Stimulated activated CD4-positive, alpha-beta T cell treated with anti-CD3 and anti-CD28 coated beads, Interleukin-1b, Interleukin-23, amount 100 ng/mL, for 4 hours (primary cell): ENCODE measurements at regions not wholly inside any gene's neighbourhood (a gene's known extent, or its start where the extent isn't known, plus 50 kb on each side); places are given as distances from the start of the nearest gene placed in this dataset.
"Not testable (repeated sequence)": the region's sequence is repeated elsewhere in the genome, so short reads cannot be mapped to it uniquely, and the experiment has no call there.

Source experiments
- DNase-seq, 2 donors: peaks; one replicate each; pipeline ENCODE4 v3.0.0-alpha.2; 2020; ENCODE audit warnings: low read depth in 2 of 2

DNA sequence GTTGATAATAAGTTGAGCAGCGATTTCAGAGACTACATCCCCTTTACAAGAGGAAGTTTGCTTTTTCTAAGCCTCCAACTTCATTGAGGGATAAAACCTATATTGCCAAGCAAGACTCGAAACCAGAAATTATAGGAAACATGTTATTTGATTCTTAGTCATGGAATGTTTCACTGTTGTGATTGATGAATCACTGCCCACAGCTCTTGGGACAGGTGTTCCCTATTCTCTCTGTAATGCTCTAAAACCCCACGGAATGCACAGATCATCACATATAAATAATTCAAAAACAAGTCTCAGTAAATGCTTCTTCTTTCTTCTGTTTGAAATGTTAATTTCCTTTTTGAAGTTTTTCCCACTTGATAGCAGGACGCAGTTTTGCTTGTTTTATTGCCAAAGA is 809.5 kb upstream of the GOT2 start:
- no peak for DNase-seq

- DNase-seq, result no peak
Measured at GRCh38 chr16:59540621-59541020, 806.5 kb upstream of the GOT2 start.

- DNase-seq, result no peak
Measured at GRCh38 chr16:59535298-59535697, 801.2 kb upstream of the GOT2 start.

- no peak for DNase-seq
Measured at GRCh38 chr16:59527206-59527997, 793.3 kb upstream of the GOT2 start.

GRCh38 chr16:59522826-59523225 is 788.7 kb upstream of the GOT2 start:
- no peak for DNase-seq

DNA sequence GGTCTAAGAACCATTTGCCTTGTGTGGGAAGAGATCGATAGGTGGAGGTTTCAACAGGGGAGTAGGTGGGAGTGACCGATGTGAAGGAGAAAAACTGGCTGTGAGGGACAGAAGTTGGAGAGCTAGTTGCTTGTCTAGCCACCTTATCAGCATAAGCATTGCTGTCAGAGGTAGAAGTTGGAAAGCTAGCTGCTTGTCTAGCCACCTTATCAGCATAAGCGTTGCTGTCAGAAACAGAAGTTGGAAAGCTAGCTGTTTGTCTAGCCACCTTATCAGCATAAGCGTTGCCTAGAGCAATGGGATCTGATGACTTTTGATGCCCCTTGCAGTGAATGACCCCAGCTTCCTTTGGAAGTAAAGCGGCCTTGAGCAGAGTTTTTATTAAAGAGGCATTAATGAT is 784.6 kb upstream of the GOT2 start:
- not testable (repeated sequence) for DNase-seq

GRCh38 chr16:59514651-59515050 is 780.5 kb upstream of the GOT2 start:
- DNase-seq, result no peak

- no peak for DNase-seq
Measured at GRCh38 chr16:59510008-59510424, 775.9 kb upstream of the GOT2 start.

DNA sequence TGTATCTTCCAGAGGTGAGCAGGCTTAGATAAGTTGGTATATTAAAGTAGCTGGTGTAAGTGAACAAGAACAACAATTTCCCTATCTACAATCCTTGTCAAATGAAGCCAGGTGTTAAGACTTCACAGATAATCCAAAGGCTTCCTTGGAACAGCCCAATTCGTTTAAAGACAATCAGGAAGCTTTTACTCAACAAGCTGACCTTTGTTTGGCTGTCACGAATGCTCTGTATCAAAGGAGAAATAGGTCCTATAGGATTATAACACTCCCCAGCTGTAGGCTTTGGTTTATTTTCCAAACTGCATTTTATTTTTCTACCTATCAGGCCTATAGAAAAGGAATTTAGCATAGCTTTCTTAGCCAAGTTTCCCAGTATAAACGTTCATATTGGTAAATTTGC is 766.5 kb upstream of the GOT2 start:
- no peak for DNase-seq

DNA sequence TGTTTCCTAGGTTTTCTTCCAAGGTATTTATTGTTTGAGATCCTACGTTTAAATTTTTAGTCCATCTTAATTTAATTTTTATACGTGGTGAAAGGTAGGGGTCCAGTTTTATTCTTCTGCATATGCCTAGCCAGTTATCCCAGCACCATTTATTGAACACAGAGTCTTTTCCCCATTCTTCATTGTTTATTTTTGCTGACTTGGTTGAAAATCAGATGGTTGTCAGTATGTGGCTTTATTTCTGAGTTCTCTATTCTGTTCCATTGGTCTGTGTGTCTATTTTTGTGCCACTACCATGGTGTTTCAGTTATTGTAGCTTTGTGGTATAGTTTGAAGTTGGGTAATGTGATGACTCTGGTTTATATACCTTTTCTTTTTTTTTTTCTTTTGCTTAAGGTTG is 753.0 kb upstream of the GOT2 start:
- DNase-seq, result no peak

DNA sequence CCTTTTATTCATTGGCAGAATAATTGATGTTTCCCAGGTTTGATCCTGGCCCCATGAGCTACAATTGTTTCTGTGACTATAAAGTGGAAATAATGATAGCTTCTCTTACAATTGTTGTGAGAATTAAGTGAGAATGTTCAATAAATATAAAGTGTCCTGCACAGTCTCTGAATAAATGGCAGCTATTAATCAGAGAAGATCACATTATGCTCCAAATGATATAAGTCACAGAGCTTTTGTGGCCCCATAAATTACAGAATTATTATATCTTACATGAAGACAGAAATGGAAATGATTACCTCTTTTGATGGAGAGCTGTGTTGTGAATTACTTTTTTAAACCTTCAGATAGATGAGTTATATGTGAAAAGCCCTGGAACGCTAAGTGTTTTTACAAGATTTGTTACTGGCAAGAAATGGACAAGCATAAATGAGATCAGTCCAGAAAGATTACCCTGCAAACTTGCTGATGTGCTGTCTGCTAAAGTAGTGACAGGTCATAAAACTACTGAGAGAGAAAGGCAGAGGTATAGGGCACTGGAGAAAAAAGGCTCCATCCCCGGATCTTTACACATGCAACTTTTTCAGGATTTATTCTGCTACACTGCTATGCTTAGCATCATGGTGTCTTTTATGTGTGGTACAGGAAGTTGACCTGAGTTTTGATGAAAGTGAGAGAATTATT is 750.9 kb upstream of the GOT2 start:
- no peak for DNase-seq

DNA sequence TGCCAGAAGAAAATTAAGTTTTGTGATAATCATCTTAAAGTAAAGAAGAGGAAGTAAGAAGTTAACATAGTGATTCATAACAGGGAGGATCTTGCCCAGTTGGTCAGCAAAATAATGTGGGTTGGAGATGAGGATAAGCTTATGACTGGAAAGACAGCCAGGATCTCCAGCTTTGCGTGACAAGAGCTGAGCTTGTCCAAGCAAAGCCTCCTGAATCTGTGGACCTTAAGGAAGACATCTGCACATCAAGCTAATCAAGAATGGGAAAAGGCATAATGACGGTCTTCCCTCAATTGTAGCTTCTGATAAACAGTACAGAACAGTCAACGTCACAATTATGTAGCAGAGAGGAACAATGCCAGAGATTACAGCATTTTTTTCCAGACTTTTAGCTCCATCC is 744.7 kb upstream of the GOT2 start:
- no peak for DNase-seq

DNA sequence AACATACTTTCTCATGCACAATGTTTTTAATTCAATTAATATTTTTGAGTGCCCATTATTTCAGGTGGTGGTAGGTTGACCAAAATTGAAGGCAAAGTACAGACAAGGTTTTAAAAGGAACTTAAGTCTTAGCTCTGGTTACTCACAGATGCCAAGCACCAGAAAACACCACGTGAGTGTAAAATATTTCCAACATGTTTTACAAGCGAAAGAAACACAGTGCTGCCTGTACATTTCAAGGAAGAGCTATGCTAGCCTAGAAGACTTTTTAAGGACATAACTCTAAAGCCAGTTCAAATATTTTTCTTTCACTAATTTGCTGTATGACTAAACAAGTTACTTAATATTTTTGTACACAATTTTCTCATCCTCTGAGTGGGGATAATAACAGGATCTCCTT is 736.4 kb upstream of the GOT2 start:
- DNase-seq, result no peak

DNA sequence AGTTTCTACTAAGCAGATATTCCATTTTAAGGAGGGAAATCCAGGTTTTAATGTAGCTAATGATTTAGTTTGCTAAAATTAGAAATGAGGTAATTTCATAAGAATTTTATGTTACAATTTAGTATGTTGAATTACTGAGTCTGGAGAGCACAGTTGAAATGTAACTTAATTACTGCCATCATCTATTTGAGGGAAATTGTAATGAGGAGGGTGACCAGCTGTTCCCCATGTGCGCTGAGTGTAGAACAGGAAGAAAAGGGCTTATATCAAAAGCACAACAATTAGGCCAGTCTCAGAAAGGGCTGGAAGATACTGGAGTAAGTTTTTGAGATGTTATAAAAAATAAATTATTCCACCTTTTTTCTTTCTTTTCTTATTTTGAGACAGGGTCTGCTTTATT is 735.1 kb upstream of the GOT2 start:
- no peak for DNase-seq

DNA sequence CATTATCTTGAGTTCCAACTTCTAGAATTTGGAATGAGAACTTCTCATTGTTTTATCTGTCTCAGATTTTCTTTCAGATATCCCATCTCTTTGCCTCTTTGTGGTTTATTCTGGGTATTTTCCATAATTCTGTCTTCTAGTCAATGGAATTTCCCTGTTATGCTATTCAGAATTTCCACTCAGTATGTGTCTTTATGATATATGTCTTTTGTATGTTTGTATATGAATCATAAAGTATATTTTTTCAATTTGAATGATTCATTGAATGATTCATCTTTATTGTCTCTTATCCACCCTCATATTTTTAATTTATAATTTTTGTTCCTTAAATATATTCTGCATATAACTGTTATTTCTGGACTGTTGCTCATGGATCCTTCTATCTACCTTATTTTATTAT is 729.7 kb upstream of the GOT2 start:
- no peak for DNase-seq

GRCh38 chr16:59459806-59460205 is 725.7 kb upstream of the GOT2 start:
- no peak for DNase-seq

DNA sequence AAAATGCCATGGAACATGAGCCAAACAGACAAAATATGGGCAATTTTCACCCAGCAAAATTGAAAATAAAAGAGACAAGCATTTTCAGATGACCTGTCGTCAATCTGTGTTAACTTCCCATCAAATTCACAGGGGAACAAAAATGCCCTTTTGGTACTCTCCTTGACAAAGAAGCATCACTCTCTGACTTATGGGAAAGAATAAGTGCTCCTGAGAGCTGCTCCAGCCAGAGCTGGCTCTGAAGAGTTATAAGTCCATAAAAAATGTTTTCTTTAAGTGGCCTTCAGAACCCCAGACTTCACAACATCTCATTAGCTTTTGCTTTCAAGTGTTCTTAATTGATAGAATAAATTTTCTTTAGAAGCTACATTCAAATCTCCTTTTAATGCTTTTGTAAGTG is 721.4 kb upstream of the GOT2 start:
- no peak for DNase-seq

DNA sequence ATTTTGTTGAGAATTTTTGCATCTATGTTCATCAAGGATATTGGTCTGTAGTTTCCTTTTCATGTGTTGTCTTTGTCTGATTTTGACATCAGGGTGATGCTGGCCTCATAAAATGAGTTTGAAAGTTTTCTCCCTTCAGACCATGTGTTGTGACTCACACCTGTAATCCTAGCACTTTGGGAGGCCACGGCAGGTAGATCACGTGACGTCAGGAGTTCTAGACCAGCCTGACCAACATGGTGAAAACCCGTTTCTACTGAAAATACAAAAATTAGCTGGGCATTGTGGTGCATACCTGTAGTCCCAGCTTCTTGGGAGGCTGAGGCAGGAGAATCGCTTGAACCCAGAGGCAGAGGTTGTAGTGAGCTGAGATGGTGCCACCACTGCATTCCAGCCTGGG is 716.4 kb upstream of the GOT2 start:
- not testable (repeated sequence) for DNase-seq

DNA sequence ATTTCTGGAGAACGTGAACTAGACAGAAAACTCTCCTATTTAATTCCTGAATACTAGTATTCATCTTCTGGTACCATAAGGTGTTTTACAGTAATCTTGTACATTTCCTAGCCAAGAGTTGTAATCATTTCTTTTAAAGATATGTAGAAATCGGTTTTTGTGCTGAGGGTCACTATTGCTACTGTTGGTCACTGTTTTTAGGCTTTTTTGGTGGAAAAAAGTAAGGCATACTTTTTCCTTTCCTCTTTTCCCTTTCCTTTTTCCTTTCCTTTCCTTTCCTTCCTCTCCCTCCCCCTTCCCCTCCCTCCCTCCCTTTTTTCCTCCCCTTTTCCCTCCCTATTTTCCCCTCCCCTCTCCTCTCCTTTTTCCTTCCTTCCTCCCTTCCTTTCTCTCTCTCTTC is 706.4 kb upstream of the GOT2 start:
- no peak for DNase-seq

GRCh38 chr16:59432896-59433295 is 698.8 kb upstream of the GOT2 start:
- no peak for DNase-seq

DNA sequence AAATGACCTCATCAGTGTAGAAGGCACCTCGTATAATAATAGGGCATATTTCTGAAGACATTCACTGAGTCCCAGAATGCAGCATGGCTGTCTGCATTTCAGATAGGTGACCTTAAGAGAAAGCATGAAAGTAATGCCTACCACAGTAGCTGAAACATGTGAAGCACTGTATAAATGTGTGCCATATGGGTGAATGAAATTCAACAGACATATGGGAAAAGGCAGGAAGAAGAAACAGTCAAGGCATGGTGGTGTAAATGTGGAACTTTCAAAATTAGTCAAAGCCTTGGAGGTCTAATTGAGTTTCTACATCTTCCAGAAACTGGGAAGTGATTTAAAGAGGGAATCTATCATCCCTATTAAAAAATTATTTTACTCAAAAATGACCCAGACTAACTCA is 698.2 kb upstream of the GOT2 start:
- DNase-seq, result no peak

GRCh38 chr16:59424714-59425273 is 690.7 kb upstream of the GOT2 start:
- DNase-seq, result no peak
